H54 (cell line): ENCODE measurements at regions not wholly inside any gene's neighbourhood (a gene's known extent, or its start where the extent isn't known, plus 50 kb on each side); places are given as distances from the start of the nearest gene placed in this dataset.

Experiments used
- DNase-seq: peaks from one replicate; pipeline ENCODE4 v3.0.0; 2011; ENCODE audit warnings: low spot score, mixed read lengths; ENCODE audit not compliant: insufficient read length
- FAIRE-seq: peaks from 3 replicates; lab custom pipeline; 2011; peaks lifted over from hg19 to GRCh38; lab: Jason Lieb, UNC
- POLR2A ChIP-seq: IDR thresholded peaks from 2 replicates; pipeline ENCODE4 v1.6.1; 2011; ENCODE audit warnings: low read depth, mild to moderate bottlenecking, low read length

- DNase-seq: no peak
- no peak for FAIRE-seq
- TF ChIP-seq POLR2A: no peak
Observed at GRCh38 chr2:182565911-182566567, 139.2 kb upstream of the PDE1A start.

- FAIRE-seq (no peak), DNase-seq (no peak)
- no peak for TF ChIP-seq POLR2A
Observed at GRCh38 chr2:182573553-182573952, 142.5 kb upstream of the DNAJC10 start.

GRCh38 chr2:182577816-182578215, 138.2 kb upstream of the DNAJC10 start:
- no peak for DNase-seq
- no peak for TF ChIP-seq POLR2A
- no peak for FAIRE-seq

GRCh38 chr2:182581196-182581935, 134.7 kb upstream of the DNAJC10 start:
- no peak for FAIRE-seq
- no peak for TF ChIP-seq POLR2A
- DNase-seq: no peak

- FAIRE-seq (no peak), DNase-seq (no peak)
- TF ChIP-seq POLR2A: no peak
Observed at GRCh38 chr2:182584462-182584861, 131.6 kb upstream of the DNAJC10 start.

GRCh38 chr2:182585001-182585400, 131.1 kb upstream of the DNAJC10 start:
- TF ChIP-seq POLR2A: no peak
- FAIRE-seq: no peak
- DNase-seq: no peak

GRCh38 chr2:182585430-182585829, 130.6 kb upstream of the DNAJC10 start:
- FAIRE-seq (no peak), DNase-seq (no peak)
- TF ChIP-seq POLR2A: no peak

- peak; percentile 69 for FAIRE-seq
- no peak for TF ChIP-seq POLR2A
- no peak for DNase-seq
Observed at GRCh38 chr2:182586426-182586825, 129.6 kb upstream of the DNAJC10 start.

- FAIRE-seq (peak; percentile 99), DNase-seq (peak; percentile 26)
- no peak for TF ChIP-seq POLR2A
Observed at GRCh38 chr2:182587831-182588230, 128.2 kb upstream of the DNAJC10 start.

- no peak for TF ChIP-seq POLR2A
- DNase-seq: no peak
- no peak for FAIRE-seq
Observed at GRCh38 chr2:182589121-182589520, 126.9 kb upstream of the DNAJC10 start.

- no peak for TF ChIP-seq POLR2A
- no peak for FAIRE-seq
- no peak for DNase-seq
Observed at GRCh38 chr2:182591774-182592173, 124.3 kb upstream of the DNAJC10 start.

GRCh38 chr2:182592691-182593393, 123.2 kb upstream of the DNAJC10 start:
- no peak for TF ChIP-seq POLR2A
- FAIRE-seq (no peak), DNase-seq (no peak)

- DNase-seq (no peak), FAIRE-seq (peak; percentile 90)
- no peak for TF ChIP-seq POLR2A
Observed at GRCh38 chr2:182593394-182593975, 122.6 kb upstream of the DNAJC10 start.

GRCh38 chr2:182594286-182594685, 121.8 kb upstream of the DNAJC10 start:
- TF ChIP-seq POLR2A: no peak
- DNase-seq: no peak
- no peak for FAIRE-seq
